A549 (cell line): ENCODE measurements at regions not wholly inside any gene's neighbourhood (a gene's known extent, or its start where the extent isn't known, plus 50 kb on each side); places are given as distances from the start of the nearest gene placed in this dataset.

Experiments used
- ATAC-seq, 2 experiments: fragments of 200-7000 bp in 1 of 2; fragments of >200 bp in 1 of 2; cut with Nextera tagmentation in 1 of 2; cut with Tn5 transposase in 1 of 2; 3 replicates each; pipeline versions ENCODE4 v1.8.0 to v1.9.1; 2018 to 2020; ENCODE audit warnings: mild to moderate bottlenecking in 1 of 2, moderate library complexity in 1 of 2
- CTCF ChIA-PET: fragments of 300-600 bp; sonication (Branson Sonifier 250); formaldehyde crosslinking; extraction: SDS; loops from one replicate; lab custom pipeline; 2021; ENCODE audit warnings: antibody characterized with exemption, inconsistent platforms; lab: Yijun Ruan, JAX
- POLR2A ChIA-PET: fragments of 350-600 bp; formaldehyde crosslinking; extraction: SDS; loops from one replicate; lab custom pipeline; 2021; ENCODE audit warnings: antibody characterized with exemption, inconsistent platforms; lab: Yijun Ruan, JAX
- DNase-seq, 2 experiments: peaks; one replicate each; pipeline versions ENCODE4 v3.0.0 to v3.0.0-alpha.2; 2011 to 2016; ENCODE audit warnings: low read depth in 1 of 2, low spot score in 1 of 2
- FAIRE-seq: peaks from 2 replicates; lab custom pipeline; 2011; peaks lifted over from hg19 to GRCh38; lab: Jason Lieb, UNC
- H3K27ac ChIP-seq, 2 experiments: fragments of >200 bp; sonication (Bioruptor Twin); formaldehyde crosslinking; 3 replicates each; pipeline ENCODE4 v1.5.1; 2016 to 2017
- H3K4me1 ChIP-seq: fragments of >200 bp; sonication (Bioruptor Twin); formaldehyde crosslinking; 3 replicates; pipeline ENCODE4 v1.6.1; 2016
- H3K4me2 ChIP-seq: fragments of >200 bp; sonication (Bioruptor Twin); formaldehyde crosslinking; 3 replicates; pipeline ENCODE4 v1.6.1; 2016
- H3K4me3 ChIP-seq: fragments of >200 bp; sonication (Bioruptor Twin); formaldehyde crosslinking; 3 replicates; pipeline ENCODE4 v1.5.1; 2016
- H3K9me3 ChIP-seq: fragments of >200 bp; sonication (Bioruptor Twin); formaldehyde crosslinking; 3 replicates; pipeline ENCODE4 v1.6.1; 2016
- BCL3 ChIP-seq: fragments of >200 bp; sonication (Bioruptor Twin); formaldehyde crosslinking; IDR thresholded peaks from 3 replicates; pipeline ENCODE4 v1.6.1; 2016
- CBX2 ChIP-seq: fragments of 200-600 bp; sonication (generic); IDR thresholded peaks from 2 replicates; pipeline ENCODE4 v1.6.1; 2016; ENCODE audit warnings: low read depth, mild to moderate bottlenecking, borderline replicate concordance
- CEBPB ChIP-seq, 2 experiments: fragments of >200 bp in 1 of 2; sonication (Bioruptor Twin) in 1 of 2; formaldehyde crosslinking in 1 of 2; IDR thresholded peaks; 2 replicates each; pipeline ENCODE4 v1.6.1; 2012 to 2016
- EHMT2 ChIP-seq: fragments of 200-600 bp; sonication (generic); IDR thresholded peaks from 2 replicates; pipeline ENCODE4 v1.6.1; 2016; ENCODE audit warnings: antibody characterized with exemption, low read depth, mild to moderate bottlenecking, moderate library complexity
- FOSB ChIP-seq: fragments of 250-450 bp; sonication (Bioruptor Pico); IDR thresholded peaks from 2 replicates; pipeline ENCODE4 v1.5.0; 2020; ENCODE audit warnings: mild to moderate bottlenecking, moderate library complexity
- FOXS1 ChIP-seq: fragments of 250-450 bp; sonication (Bioruptor Pico); IDR thresholded peaks from 2 replicates; pipeline ENCODE4 v1.5.0; 2020; ENCODE audit warnings: mild to moderate bottlenecking, moderate library complexity
- GATA3 ChIP-seq: IDR thresholded peaks from 2 replicates; pipeline ENCODE4 v1.6.1; 2012; ENCODE audit warnings: borderline replicate concordance
- HEYL ChIP-seq: fragments of 250-450 bp; sonication (Bioruptor Pico); IDR thresholded peaks from 2 replicates; pipeline ENCODE4 v1.8.0; 2021; ENCODE audit warnings: mild to moderate bottlenecking, moderate library complexity
- JUN ChIP-seq, 2 experiments: fragments of >200 bp; sonication (Bioruptor Twin); formaldehyde crosslinking; IDR thresholded peaks; 2 replicates in 1 of 2; 3 replicates in 1 of 2; pipeline ENCODE4 v1.6.1; 2016 to 2017
- KDM1A ChIP-seq: fragments of 200-600 bp; sonication (generic); IDR thresholded peaks from 2 replicates; pipeline ENCODE4 v1.6.1; 2016; ENCODE audit warnings: low read depth, mild to moderate bottlenecking
- MAFK ChIP-seq: fragments of 450-650 bp; IDR thresholded peaks from 2 replicates; pipeline ENCODE4 v1.6.1; 2014; ENCODE audit not compliant: partially characterized antibody
- MYC ChIP-seq: IDR thresholded peaks from 2 replicates; pipeline ENCODE4 v1.6.1; 2012; ENCODE audit warnings: mild to moderate bottlenecking, inconsistent platforms, low read length, improper control_type of control experiment, borderline replicate concordance
- NFE2L2 ChIP-seq: fragments of 150-350 bp; conservative IDR thresholded peaks from 2 replicates; pipeline ENCODE4 v1.6.1; 2014; ENCODE audit warnings: low read length
- NR3C1 ChIP-seq: fragments of >200 bp; sonication (Bioruptor Twin); formaldehyde crosslinking; IDR thresholded peaks from 3 replicates; pipeline ENCODE4 v1.6.1; 2017
- RAD21 ChIP-seq, 2 experiments: fragments of >200 bp in 1 of 2; sonication (Bioruptor Twin) in 1 of 2; formaldehyde crosslinking in 1 of 2; IDR thresholded peaks in 1 of 2; conservative IDR thresholded peaks in 1 of 2; 2 replicates in 1 of 2; 3 replicates in 1 of 2; pipeline ENCODE4 v1.6.1; 2012 to 2018; ENCODE audit warnings: inconsistent platforms in 1 of 2
- RCOR1 ChIP-seq: fragments of 150-350 bp; IDR thresholded peaks from 2 replicates; pipeline ENCODE4 v1.6.1; 2014; ENCODE audit warnings: antibody characterized with exemption, low read length, low read depth
- SMC3 ChIP-seq: fragments of >200 bp; sonication (Bioruptor Twin); formaldehyde crosslinking; IDR thresholded peaks from 3 replicates; pipeline ENCODE4 v1.6.1; 2018; ENCODE audit warnings: inconsistent platforms
- SREBF2 ChIP-seq: fragments of 450-650 bp; IDR thresholded peaks from 2 replicates; pipeline ENCODE4 v1.6.1; 2014; ENCODE audit warnings: mild to moderate bottlenecking, moderate library complexity
- TFCP2L1 ChIP-seq: fragments of 250-450 bp; sonication (Bioruptor Pico); IDR thresholded peaks from 2 replicates; pipeline ENCODE4 v1.5.0; 2021; ENCODE audit warnings: mild to moderate bottlenecking
- TP53 ChIP-seq: fragments of 250-450 bp; sonication (Bioruptor Pico); IDR thresholded peaks from 2 replicates; pipeline ENCODE4 v1.5.0; 2021; ENCODE audit warnings: mild to moderate bottlenecking, moderate library complexity
- ZC3H11A ChIP-seq: fragments of 450-650 bp; IDR thresholded peaks from 2 replicates; pipeline ENCODE4 v1.6.1; 2014; ENCODE audit warnings: antibody characterized with exemption, mild to moderate bottlenecking
- ZFP36 ChIP-seq: fragments of 450-650 bp; IDR thresholded peaks from 2 replicates; pipeline ENCODE4 v1.6.1; 2014; ENCODE audit warnings: borderline replicate concordance; ENCODE audit not compliant: partially characterized antibody
- ZNF302 ChIP-seq: fragments of 250-450 bp; sonication (Bioruptor Pico); IDR thresholded peaks from 2 replicates; pipeline ENCODE4 v1.9.0; 2021; ENCODE audit warnings: inconsistent platforms, mild to moderate bottlenecking, moderate library complexity
- ZSCAN20 ChIP-seq: fragments of 250-450 bp; sonication (Bioruptor Pico); IDR thresholded peaks from 2 replicates; pipeline ENCODE4 v1.8.0; 2022; ENCODE audit warnings: mild to moderate bottlenecking, moderate library complexity
- TF ChIP-seq, protein P1 (sequence below): fragments of 250-450 bp; sonication (Bioruptor Pico); IDR thresholded peaks from 2 replicates; pipeline ENCODE4 v1.5.0; 2021; ENCODE audit warnings: mild to moderate bottlenecking, moderate library complexity, borderline replicate concordance
- TF ChIP-seq, protein P2 (sequence below): fragments of >200 bp; sonication (Bioruptor Twin); formaldehyde crosslinking; IDR thresholded peaks from 2 replicates; pipeline ENCODE4 v1.6.1; 2016
- TF ChIP-seq, protein P3 (sequence below): IDR thresholded peaks from 2 replicates; pipeline ENCODE4 v1.6.1; 2012

- no peak overlapping the region for H3K27ac ChIP-seq
- no peak for DNase-seq
- no peaks in the 10 kb centered on the region for H3K4me1 ChIP-seq
- CTCF ChIA-PET = no interaction called here
- POLR2A ChIA-PET = no interaction called here
- H3K9me3 ChIP-seq = no peaks in the 10 kb centered on the region
- no peak for ATAC-seq
- no peak for FAIRE-seq
- TF ChIP-seq FOSB (CRISPR knock-in tag) = no peak
- TF ChIP-seq, protein P1, sequence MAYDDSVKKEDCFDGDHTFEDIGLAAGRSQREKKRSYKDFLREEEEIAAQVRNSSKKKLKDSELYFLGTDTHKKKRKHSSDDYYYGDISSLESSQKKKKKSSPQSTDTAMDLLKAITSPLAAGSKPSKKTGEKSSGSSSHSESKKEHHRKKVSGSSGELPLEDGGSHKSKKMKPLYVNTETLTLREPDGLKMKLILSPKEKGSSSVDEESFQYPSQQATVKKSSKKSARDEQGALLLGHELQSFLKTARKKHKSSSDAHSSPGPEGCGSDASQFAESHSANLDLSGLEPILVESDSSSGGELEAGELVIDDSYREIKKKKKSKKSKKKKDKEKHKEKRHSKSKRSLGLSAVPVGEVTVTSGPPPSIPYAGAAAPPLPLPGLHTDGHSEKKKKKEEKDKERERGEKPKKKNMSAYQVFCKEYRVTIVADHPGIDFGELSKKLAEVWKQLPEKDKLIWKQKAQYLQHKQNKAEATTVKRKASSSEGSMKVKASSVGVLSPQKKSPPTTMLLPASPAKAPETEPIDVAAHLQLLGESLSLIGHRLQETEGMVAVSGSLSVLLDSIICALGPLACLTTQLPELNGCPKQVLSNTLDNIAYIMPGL (CRISPR knock-in tag) = no peak
- no peak for TF ChIP-seq NFE2L2
- no peak for TF ChIP-seq MAFK
- no peak for TF ChIP-seq ZC3H11A
- no peak for TF ChIP-seq SMC3
- no peak for TF ChIP-seq KDM1A
- no peak for TF ChIP-seq EHMT2
- TF ChIP-seq CBX2 = no peak
- no peak for TF ChIP-seq ZNF302 (CRISPR knock-in tag)
- TF ChIP-seq RAD21 (conservative IDR thresholded peaks at IDR 0.05 in 1 of 2, IDR thresholded peaks at IDR 0.05 in 1 of 2) = no peak
- TF ChIP-seq RCOR1 = no peak
- TF ChIP-seq JUN (IDR thresholded peaks at IDR 0.05) = no peak
- TF ChIP-seq, protein P2, sequence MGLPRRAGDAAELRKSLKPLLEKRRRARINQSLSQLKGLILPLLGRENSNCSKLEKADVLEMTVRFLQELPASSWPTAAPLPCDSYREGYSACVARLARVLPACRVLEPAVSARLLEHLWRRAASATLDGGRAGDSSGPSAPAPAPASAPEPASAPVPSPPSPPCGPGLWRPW = no peak
- TF ChIP-seq CEBPB (IDR thresholded peaks at IDR 0.05) = no peak
- no peak for TF ChIP-seq FOXS1 (CRISPR knock-in tag)
- TF ChIP-seq NR3C1 = no peak
- TF ChIP-seq HEYL (CRISPR knock-in tag) = no peak
- TF ChIP-seq TP53 = no peak
- H3K4me2 ChIP-seq = no peak overlapping the region
- no peak overlapping the region for H3K4me3 ChIP-seq
Observed at GRCh38 chr13:76319921-76320320, 566.3 kb downstream of the KCTD12 start.

DNA sequence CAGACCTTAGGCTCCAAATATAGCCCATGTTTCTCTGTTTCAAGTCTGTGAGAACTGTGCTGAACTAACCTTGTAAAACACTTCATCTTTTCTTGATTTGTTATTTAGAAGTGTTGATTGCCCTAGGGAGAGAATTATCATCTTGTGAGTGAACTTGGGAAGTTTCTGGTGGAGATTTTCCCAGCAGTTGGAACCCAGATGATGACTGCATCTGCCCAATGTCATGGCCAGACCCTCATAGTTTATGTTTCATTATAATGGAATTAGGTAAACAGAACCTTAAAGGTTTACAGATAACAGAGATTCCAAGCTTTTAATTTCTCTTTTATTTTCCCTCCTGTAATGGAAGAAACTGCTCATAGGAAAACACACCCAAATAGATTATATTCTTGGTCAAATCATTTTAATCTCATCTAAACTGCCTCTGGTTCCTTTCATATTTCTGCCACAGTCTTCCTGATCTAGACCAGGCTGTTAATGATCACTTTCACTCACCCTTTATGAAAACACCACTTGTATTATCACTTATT, 569.1 kb downstream of the KCTD12 start:
- FAIRE-seq (no peak), ATAC-seq (no peak), DNase-seq (no peak)
- no peaks in the 10 kb centered on the region for H3K4me1 ChIP-seq
- H3K4me3 ChIP-seq = no peak overlapping the region
- H3K9me3 ChIP-seq = no peaks in the 10 kb centered on the region
- CTCF ChIA-PET = no interaction called here
- TF ChIP-seq CBX2 (no peak), SMC3 (no peak), SREBF2 (no peak), MYC (no peak), ZFP36 (no peak), BCL3 (no peak), TFCP2L1 (no peak), RCOR1 (no peak), GATA3 (no peak), NR3C1 (no peak), ZSCAN20 (no peak), FOXS1 (CRISPR knock-in tag) (no peak)
- TF ChIP-seq, protein P3, sequence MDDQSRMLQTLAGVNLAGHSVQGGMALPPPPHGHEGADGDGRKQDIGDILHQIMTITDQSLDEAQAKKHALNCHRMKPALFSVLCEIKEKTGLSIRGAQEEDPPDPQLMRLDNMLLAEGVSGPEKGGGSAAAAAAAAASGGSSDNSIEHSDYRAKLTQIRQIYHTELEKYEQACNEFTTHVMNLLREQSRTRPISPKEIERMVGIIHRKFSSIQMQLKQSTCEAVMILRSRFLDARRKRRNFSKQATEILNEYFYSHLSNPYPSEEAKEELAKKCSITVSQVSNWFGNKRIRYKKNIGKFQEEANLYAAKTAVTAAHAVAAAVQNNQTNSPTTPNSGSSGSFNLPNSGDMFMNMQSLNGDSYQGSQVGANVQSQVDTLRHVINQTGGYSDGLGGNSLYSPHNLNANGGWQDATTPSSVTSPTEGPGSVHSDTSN = no peak
- TF ChIP-seq, protein P2 = no peak
- POLR2A ChIA-PET = no interaction called here
- no peak overlapping the region for H3K4me2 ChIP-seq
- no peak overlapping the region for H3K27ac ChIP-seq
